DOHH2 (cell line): ENCODE measurements at regions not wholly inside any gene's neighbourhood (a gene's known extent, or its start where the extent isn't known, plus 50 kb on each side); places are given as distances from the start of the nearest gene placed in this dataset.

Experiments used
- EZH2phosphoT487 ChIP-seq: fragments of 200-600 bp; sonication (generic); IDR thresholded peaks from 2 replicates; pipeline ENCODE4 v1.6.1; 2017; ENCODE audit warnings: borderline replicate concordance, mild to moderate bottlenecking, antibody characterized with exemption, low read length, moderate library complexity, mixed read lengths
- TF ChIP-seq, protein P1 (sequence below): fragments of 200-600 bp; sonication (generic); IDR thresholded peaks from one replicate; pipeline ENCODE4 v1.5.1; 2014; ENCODE audit warnings: antibody characterized with exemption, mild to moderate bottlenecking, low read depth, low read length; ENCODE audit not compliant: poor library complexity, severe bottlenecking

DNA sequence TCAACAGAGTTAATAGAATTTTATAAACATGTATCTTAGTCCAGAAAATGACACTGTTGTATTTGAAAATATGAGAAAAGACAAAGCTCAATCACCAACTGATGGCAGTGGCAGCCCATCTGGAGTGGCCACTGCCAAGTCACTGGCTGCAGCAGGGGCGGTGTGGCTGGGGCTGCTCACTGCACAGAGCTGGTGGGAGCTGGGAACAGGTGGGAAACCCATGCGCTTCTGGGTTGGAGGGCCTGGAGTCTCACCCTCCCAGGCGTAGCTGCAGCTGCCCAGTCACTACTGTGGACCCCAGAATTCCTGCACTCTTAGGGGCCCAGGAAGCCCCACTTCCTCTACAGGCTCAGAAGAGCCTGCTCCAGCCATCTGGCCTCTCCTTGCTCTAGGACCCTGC lies 251.8 kb upstream of the NDST4 start:
- TF ChIP-seq, protein P1, sequence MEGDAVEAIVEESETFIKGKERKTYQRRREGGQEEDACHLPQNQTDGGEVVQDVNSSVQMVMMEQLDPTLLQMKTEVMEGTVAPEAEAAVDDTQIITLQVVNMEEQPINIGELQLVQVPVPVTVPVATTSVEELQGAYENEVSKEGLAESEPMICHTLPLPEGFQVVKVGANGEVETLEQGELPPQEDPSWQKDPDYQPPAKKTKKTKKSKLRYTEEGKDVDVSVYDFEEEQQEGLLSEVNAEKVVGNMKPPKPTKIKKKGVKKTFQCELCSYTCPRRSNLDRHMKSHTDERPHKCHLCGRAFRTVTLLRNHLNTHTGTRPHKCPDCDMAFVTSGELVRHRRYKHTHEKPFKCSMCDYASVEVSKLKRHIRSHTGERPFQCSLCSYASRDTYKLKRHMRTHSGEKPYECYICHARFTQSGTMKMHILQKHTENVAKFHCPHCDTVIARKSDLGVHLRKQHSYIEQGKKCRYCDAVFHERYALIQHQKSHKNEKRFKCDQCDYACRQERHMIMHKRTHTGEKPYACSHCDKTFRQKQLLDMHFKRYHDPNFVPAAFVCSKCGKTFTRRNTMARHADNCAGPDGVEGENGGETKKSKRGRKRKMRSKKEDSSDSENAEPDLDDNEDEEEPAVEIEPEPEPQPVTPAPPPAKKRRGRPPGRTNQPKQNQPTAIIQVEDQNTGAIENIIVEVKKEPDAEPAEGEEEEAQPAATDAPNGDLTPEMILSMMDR, result no peak
- no peak for TF ChIP-seq EZH2phosphoT487
